CD4-positive, alpha-beta T cell treated with Interleukin-6 at 100 ng/mL for 8 hours (primary cell): ENCODE measurements at regions not wholly inside any gene's neighbourhood (a gene's known extent, or its start where the extent isn't known, plus 50 kb on each side); places are given as distances from the start of the nearest gene placed in this dataset.
"Not testable (repeated sequence)": the region's sequence is repeated elsewhere in the genome, so short reads cannot be mapped to it uniquely, and the experiment has no call there.

ENCODE experiments used
- DNase-seq: peaks from one replicate; pipeline ENCODE4 v3.0.0-alpha.2; 2020; ENCODE audit warnings: mixed read lengths, low spot score

- DNase-seq = no peak
Observed at GRCh38 chr5:124549891-124550436, 196.5 kb downstream of the ZNF608 start.

GRCh38 chr5:124546643-124547042, 199.8 kb downstream of the ZNF608 start:
- no peak for DNase-seq

- no peak for DNase-seq
Observed at GRCh38 chr5:124544366-124545055, 201.9 kb downstream of the ZNF608 start.

GRCh38 chr5:124538931-124539330, 207.5 kb downstream of the ZNF608 start:
- DNase-seq = no peak

DNA sequence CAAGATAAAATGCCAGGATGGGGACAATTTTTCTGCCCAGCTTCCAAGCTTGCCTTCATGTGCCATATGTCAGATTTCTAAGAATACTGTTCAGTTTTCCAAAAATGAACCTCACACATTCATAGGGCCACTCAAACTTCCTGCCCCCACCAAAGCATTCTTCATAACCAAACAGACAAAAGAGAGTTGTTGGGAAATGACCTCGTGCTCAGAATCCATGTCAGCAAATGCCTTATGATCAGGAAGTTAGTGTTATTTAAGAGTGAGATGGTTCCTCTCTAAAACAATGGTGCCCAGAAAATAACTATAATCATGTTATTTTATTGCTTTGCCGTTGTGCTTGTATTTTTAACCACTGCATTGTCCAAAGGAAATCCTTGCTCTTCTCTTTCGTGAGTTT, 208.2 kb downstream of the ZNF608 start:
- DNase-seq = no peak

DNA sequence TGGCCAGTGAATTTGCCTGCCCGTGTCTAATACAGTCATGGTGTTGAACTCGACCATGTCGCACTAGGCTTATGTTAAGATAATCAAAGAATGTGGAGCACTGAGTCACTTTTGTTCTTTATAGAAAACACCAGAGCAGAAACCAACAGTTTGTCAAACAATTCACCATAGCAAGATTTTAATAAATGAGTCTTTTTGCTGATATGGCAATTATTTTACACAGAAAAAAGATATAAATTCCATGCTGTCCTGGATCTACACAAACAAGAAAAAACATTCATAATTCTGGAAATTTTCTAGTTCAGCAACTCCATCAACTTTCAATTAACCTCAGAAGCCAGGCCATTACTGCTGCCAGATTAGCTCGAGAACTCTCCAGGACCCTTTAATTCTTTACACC, 208.9 kb downstream of the ZNF608 start:
- no peak for DNase-seq

- no peak for DNase-seq
Observed at GRCh38 chr5:124537107-124537506, 209.3 kb downstream of the ZNF608 start.

DNA sequence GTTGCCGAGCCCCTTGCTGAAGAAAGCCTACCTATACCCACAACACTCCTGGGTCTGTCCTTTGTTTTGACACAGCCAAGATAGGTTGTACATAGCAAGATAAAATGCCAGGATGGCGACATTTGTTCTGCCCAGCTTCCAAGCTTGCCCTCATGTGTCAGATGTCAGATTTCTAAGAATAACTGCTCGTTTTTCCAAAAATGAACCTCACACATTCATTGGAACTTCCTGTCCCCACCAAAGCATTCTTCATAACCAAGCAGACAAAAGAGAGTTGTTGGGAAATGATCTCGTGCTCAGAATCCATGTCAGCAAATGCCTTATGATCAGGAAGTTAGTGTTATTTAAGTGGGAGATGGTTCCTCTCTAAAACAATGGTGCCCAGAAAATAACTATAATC, 210.1 kb downstream of the ZNF608 start:
- DNase-seq = no peak

DNA sequence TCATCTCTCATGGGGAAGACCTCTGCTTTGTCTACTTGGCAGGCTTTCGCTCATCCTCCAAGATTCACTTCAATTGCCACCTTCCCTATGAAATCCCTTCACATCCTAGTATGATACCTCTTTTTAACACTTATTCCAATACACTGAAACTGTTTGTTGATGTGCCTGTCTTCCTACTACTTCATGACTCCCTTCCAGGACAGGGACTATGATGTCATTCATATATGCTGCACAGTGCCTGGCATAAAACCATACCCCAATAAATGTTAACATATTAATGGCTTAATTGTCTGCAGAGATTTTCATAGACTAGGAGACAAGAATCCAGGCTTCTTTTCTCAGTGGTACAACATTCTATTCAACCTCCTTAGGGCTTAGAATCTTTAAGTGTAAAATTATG, 215.5 kb downstream of the ZNF608 start:
- no peak for DNase-seq

DNA sequence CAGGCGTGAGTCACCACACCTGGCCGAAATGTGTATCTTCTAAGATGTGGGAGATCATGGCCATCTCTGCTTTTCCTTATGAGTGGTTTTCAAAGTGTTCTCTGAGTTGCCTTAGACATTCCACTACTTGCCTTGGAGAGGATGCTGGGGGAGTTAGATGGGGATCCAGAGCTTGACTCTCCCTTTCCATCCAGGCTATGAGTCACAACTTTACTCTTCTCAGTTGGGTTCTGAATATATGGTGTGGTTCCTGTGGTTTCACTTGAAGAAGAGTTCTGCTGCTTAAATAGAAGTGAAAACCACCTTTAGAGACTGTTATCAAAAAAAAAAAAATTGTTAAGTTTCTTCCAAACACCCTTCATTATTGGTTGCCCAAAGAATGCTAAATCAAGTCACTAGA, 217.6 kb downstream of the ZNF608 start:
- DNase-seq = no peak

- no peak for DNase-seq
Observed at GRCh38 chr5:124527220-124527991, 219.0 kb downstream of the ZNF608 start.

DNA sequence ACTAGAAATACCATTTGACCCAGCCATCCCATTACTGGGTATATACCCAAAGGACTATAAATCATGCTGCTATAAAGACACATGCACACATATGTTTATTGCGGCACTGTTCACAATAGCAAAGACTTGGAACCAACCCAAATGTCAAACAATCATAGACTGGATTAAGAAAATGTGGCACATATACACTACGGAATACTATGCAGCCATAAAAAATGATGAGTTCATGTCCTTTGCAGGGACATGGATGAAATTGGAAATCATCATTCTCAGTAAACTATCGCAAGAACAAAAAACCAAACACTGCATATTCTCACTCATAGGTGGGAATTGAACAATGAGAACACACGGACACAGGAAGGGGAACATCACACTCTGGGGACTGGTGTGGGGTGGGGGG, 220.4 kb downstream of the ZNF608 start:
- DNase-seq = not testable (repeated sequence)

DNA sequence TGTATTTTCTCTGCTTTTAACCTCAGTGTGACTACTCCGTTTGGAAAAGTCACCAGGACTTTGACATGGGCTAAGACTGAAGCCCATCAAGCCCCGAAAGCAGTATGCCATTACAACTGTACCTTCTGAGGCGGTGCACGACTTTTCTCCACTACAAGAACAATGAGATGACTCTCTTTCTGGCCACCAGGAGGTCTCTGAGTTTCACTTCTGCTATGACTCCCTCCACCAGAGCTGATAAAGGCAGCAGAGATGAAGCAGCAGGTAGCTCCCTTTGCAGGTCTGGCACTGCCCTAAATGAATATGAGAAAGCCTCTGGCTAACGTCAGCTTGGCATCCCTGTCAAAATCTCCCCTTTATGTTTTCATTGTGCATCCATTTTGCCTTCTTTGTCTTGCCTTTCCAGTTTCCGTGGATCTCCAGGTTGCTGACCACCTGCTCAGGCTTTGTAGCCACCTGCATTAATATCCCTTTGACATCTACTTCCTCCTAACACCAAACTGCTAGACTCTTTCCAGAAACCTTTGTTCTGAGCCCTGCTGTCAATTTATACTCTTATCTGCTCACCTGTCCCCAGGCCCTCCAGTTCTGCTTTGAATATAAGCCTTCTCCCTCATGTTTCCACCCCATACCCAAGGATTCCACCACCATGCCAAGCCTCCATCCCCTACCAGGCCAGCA, 221.7 kb downstream of the ZNF608 start:
- DNase-seq = no peak

DNA sequence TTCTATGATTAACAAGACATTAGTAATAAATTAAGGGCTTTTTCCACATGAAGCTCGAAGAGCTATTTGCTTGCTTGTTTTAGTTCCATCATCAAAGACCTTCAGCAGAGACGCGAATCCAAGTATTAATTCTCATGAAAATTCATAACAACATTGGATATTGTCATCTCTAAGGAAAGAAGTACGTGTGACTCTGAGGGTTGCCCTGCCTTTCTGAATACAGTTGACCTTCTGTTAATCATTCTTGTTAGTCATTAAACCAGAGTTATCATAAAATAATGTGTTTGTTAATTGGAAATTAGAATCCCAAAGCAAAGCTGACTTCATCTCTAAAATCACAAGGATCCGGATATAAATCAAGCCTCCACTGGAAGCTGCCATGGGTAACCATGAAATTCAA, 222.5 kb downstream of the ZNF608 start:
- no peak for DNase-seq

GRCh38 chr5:124522992-124523391, 223.4 kb downstream of the ZNF608 start:
- DNase-seq = no peak

DNA sequence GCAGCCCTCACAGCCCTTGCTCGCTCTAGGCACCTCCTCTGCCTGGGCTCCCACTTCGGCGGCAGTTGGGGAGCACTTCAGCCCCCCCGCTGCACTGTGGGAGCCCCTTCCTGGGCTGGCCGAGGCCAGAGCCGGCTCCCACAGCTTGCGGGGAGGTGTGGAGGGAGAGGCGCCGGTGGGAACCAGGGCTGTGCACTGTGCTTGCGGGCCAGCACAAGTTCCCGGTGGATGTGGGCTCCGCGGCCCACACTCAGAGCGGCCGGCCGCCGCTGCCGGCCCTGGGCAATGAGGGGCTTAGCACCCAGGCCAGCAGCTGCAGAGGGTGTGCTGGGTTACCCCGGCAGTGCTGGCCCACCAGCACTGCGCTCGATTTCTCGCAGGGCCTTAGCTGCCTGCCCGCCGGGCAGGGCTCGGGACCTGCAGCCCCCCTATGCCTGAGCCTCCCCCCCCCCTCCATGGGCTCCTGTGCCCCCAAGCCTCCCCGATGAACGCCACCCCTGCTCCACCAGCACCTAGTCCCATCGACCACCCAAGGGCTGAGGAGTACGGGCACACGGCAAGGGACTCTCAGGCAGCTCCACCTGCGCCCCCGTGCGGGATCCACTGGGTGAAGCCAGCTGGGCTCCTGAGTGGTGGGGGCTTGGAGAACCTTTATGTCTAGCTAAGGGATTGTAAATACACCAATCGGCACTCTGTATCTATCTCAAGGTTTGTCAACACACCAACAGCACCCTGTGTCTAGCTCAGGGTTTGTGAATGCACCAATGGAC, 224.8 kb downstream of the ZNF608 start:
- DNase-seq = no peak

GRCh38 chr5:124519396-124519795, 227.0 kb downstream of the ZNF608 start:
- no peak for DNase-seq

- DNase-seq = no peak
Observed at GRCh38 chr5:124516567-124516966, 229.9 kb downstream of the ZNF608 start.

DNA sequence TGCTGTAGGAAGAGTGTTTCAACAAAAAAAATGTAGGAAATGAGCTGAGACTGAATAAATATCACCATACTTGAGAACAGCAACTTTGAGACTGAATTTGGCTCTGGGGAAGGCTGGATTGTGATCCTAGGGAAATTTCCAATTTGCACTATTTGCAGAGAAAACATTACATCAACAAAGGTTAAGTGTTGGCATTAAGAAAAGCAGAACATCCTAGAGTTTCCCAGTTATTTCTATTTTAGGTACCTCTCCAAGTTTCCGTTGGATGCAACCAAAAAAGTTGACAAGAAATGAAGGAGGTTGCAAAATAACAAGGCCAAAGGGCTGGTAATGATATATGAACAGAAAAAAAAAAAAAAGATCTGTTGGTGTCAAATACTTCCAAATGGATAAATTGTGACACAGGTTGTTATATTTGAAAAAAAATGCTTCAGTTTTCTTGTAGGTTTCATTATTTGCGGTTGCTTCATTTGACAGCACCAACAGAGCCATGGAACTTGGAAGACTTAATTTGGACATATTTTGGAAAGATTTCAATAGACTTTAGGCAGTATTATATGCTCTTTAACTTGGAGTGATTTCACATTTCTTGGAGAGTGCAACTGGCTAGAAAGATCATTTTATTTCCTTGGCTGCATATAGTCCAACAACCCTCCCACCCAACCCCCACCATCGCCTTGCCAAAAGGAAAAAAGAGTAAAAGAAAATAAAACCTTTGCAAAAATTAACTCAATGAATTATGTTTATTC, 230.8 kb downstream of the ZNF608 start:
- no peak for DNase-seq

- no peak for DNase-seq
Observed at GRCh38 chr5:124514956-124515355, 231.5 kb downstream of the ZNF608 start.

DNA sequence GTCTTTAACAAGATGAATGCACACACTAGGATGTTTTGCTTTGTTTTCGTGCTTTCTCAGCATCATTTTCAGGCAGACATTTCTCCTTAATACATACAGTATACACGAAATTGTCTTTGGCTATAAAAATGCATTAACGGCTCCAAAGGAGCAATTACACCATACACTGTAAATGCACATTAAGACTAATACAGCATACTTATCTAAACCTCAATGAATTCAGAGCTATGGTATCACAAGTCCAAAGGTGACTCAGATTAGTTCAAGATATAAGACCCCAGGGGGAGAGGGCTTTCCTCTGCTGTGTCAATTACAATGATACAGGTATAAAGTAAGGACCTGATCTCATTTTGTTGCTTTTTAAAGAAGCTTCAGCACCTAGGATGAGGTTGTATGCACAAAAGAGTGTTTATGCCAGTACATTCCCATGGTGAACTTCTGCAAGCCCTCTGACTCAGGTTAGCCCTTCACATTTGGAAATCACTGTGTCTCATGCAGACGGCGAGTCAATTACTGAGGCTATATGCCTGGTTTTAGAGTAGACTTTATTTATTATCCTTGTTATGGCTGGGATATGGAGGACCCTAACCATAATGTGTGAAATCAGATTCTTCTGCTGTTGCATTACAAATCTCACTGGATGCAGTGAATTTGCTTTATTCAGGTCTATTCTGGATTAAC, 233.3 kb downstream of the ZNF608 start:
- no peak for DNase-seq
